ENCODE measurements at regions not wholly inside any gene's neighbourhood (a gene's known extent, or its start where the extent isn't known, plus 50 kb on each side); places are given as distances from the start of the nearest gene placed in this dataset.
A peak's percentile ranks its signal among the peaks of the same experiment; 100 is the strongest.

DNA sequence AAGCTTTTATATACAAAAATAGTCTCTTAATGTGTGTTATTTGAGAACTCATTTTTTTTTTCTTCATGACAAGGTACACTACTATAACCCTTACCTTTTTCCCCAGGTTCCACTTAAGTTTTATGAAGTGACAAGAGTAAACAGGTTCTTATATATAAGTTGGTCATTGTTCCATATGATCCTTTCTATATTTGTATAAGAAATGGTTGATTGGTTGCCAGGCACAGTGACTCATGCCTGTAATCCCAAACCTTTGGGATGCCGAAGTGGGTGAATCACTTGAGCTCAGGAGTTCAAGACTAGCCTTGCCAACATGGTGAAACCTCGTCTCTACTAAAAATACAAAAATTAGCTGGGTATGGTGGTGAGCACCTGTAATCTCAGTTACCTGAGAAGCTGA lies 108.3 kb downstream of the PCSK1 start:
- BruUV-seq (replicated peaks) = no TSS peak
- Histone ChIP-seq H3K79me2 (ENCODE audit: insufficient read depth, low read length) (no peaks in the 10 kb centered on the region), H3K9ac (ENCODE audit: low read length) (no peak overlapping the region), H3K27ac (ENCODE audit: low read depth, low read length) (no peak overlapping the region), H3K9me3 (ENCODE audit: control insufficient read depth in 1 of 2, insufficient read depth in 1 of 2, low read depth in 1 of 2, low read length in 2 of 2) (no peaks in the 10 kb centered on the region), H4K20me1 (ENCODE audit: insufficient read depth) (no peaks in the 10 kb centered on the region), H3K27me3 (ENCODE audit: insufficient read depth, low read length) (no peaks in the 10 kb centered on the region), H2AFZ (ENCODE audit: low read depth, low read length, poor library complexity, severe bottlenecking) (peak overlapping the region; percentile 26), H3K4me3 (replicated peaks in 1 of 2; ENCODE audit: low read depth in 1 of 2, low read length in 2 of 2) (no peak overlapping the region), H3K4me2 (ENCODE audit: low read length) (peak overlapping the region; percentile 56), H3K36me3 (ENCODE audit: control insufficient read depth in 1 of 2, insufficient read depth in 2 of 2, low read length in 2 of 2) (no peaks in the 10 kb centered on the region), H3K4me1 (ENCODE audit: control insufficient read depth in 1 of 2, insufficient read depth in 2 of 2, low read length in 2 of 2) (peaks cover 10 to 28% of the 10 kb centered on the region in 2 experiments), H3K9me2 (ENCODE audit: insufficient read depth) (no peaks in the 10 kb centered on the region)
- peak; percentile 56 for DNase-seq (ENCODE audit: low read depth, low spot score)
- ChIA-PET POLR2A (interaction anchor here (0.9 kb wide), 1 partner anchor 8 kb away, joined by 3 read pairs; no protein-coding TSS in a partner anchor), CTCF (interaction anchor here (1.0 to 1.6 kb wide), 2 partner anchors 11 to 466 kb away, joined by 3 to 4 read pairs; no protein-coding TSS in a partner anchor), RAD21 (ENCODE audit: low non-redundant PET in 1 of 2, low total read pairs in 2 of 2, uncharacterized antibody in 2 of 2, unreplicated experiment in 2 of 2) (no interaction called here)
- intact Hi-C loops (cut with micrococcal nuclease) = no loop called here
- ATAC-seq = peak; percentile 73
- TF ChIP-seq ZNF274 (IDR thresholded peaks at IDR 0.05; ENCODE audit: low read depth, low read length) (no peak), ELF1 (IDR thresholded peaks at IDR 0.05; ENCODE audit: borderline replicate concordance, low read depth) (no peak), EGR1 (IDR thresholded peaks at IDR 0.05; ENCODE audit: low read depth) (no peak), ZFX (IDR thresholded peaks at IDR 0.05) (no peak), CEBPB (IDR thresholded peaks at IDR 0.05; ENCODE audit: low read depth) (no peak), CBX3 (IDR thresholded peaks at IDR 0.05; ENCODE audit: low read depth) (no peak), SIN3A (IDR thresholded peaks at IDR 0.05; ENCODE audit: low read depth) (no peak), SRF (IDR thresholded peaks at IDR 0.05; ENCODE audit: low read depth) (no peak), EZH2 (IDR thresholded peaks at IDR 0.05) (no peak), JUND (IDR thresholded peaks at IDR 0.05) (peak; percentile 56), SP1 (IDR thresholded peaks at IDR 0.05; ENCODE audit: low read depth) (0 out of 2 replicates have a peak, but pooled peaks have one; percentile 19), TCF7L2 (IDR thresholded peaks at IDR 0.05; ENCODE audit: borderline replicate concordance, extremely low read depth, insufficient read depth, insufficient read length) (no peak), FOSL1 (IDR thresholded peaks at IDR 0.05; ENCODE audit: low read depth) (peak; percentile 67), POLR2AphosphoS5 (IDR thresholded peaks at IDR 0.05; ENCODE audit: low read depth, low read length) (no peak), EZH2phosphoT487 (IDR thresholded peaks at IDR 0.05; ENCODE audit: borderline replicate concordance) (no peak), POLR2A (IDR thresholded peaks at IDR 0.05; ENCODE audit: borderline replicate concordance, extremely low read depth, insufficient read depth, insufficient read length) (no peak), RAD21 (IDR thresholded peaks at IDR 0.05; ENCODE audit: low read depth) (peak; percentile 13; the same call in 1 of the 2 replicates)
- TF ChIP-seq, protein P1, sequence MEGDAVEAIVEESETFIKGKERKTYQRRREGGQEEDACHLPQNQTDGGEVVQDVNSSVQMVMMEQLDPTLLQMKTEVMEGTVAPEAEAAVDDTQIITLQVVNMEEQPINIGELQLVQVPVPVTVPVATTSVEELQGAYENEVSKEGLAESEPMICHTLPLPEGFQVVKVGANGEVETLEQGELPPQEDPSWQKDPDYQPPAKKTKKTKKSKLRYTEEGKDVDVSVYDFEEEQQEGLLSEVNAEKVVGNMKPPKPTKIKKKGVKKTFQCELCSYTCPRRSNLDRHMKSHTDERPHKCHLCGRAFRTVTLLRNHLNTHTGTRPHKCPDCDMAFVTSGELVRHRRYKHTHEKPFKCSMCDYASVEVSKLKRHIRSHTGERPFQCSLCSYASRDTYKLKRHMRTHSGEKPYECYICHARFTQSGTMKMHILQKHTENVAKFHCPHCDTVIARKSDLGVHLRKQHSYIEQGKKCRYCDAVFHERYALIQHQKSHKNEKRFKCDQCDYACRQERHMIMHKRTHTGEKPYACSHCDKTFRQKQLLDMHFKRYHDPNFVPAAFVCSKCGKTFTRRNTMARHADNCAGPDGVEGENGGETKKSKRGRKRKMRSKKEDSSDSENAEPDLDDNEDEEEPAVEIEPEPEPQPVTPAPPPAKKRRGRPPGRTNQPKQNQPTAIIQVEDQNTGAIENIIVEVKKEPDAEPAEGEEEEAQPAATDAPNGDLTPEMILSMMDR (IDR thresholded peaks at IDR 0.05 in 2 of 3, conservative IDR thresholded peaks at IDR 0.05 in 1 of 3; ENCODE audit: borderline replicate concordance in 1 of 3, insufficient read depth in 1 of 3, low read depth in 2 of 3, low read length in 2 of 3) = no peak
- TF ChIP-seq, protein P2, sequence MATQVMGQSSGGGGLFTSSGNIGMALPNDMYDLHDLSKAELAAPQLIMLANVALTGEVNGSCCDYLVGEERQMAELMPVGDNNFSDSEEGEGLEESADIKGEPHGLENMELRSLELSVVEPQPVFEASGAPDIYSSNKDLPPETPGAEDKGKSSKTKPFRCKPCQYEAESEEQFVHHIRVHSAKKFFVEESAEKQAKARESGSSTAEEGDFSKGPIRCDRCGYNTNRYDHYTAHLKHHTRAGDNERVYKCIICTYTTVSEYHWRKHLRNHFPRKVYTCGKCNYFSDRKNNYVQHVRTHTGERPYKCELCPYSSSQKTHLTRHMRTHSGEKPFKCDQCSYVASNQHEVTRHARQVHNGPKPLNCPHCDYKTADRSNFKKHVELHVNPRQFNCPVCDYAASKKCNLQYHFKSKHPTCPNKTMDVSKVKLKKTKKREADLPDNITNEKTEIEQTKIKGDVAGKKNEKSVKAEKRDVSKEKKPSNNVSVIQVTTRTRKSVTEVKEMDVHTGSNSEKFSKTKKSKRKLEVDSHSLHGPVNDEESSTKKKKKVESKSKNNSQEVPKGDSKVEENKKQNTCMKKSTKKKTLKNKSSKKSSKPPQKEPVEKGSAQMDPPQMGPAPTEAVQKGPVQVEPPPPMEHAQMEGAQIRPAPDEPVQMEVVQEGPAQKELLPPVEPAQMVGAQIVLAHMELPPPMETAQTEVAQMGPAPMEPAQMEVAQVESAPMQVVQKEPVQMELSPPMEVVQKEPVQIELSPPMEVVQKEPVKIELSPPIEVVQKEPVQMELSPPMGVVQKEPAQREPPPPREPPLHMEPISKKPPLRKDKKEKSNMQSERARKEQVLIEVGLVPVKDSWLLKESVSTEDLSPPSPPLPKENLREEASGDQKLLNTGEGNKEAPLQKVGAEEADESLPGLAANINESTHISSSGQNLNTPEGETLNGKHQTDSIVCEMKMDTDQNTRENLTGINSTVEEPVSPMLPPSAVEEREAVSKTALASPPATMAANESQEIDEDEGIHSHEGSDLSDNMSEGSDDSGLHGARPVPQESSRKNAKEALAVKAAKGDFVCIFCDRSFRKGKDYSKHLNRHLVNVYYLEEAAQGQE (IDR thresholded peaks at IDR 0.05; ENCODE audit: low read depth) = no peak
- TF ChIP-seq, protein P3, sequence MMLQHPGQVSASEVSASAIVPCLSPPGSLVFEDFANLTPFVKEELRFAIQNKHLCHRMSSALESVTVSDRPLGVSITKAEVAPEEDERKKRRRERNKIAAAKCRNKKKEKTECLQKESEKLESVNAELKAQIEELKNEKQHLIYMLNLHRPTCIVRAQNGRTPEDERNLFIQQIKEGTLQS (IDR thresholded peaks at IDR 0.05) = no peak
- TF ChIP-seq, protein P4, sequence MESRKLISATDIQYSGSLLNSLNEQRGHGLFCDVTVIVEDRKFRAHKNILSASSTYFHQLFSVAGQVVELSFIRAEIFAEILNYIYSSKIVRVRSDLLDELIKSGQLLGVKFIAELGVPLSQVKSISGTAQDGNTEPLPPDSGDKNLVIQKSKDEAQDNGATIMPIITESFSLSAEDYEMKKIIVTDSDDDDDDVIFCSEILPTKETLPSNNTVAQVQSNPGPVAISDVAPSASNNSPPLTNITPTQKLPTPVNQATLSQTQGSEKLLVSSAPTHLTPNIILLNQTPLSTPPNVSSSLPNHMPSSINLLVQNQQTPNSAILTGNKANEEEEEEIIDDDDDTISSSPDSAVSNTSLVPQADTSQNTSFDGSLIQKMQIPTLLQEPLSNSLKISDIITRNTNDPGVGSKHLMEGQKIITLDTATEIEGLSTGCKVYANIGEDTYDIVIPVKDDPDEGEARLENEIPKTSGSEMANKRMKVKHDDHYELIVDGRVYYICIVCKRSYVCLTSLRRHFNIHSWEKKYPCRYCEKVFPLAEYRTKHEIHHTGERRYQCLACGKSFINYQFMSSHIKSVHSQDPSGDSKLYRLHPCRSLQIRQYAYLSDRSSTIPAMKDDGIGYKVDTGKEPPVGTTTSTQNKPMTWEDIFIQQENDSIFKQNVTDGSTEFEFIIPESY (IDR thresholded peaks at IDR 0.05; ENCODE audit: extremely low read depth, insufficient replicate concordance, low read length) = no peak
- TF ChIP-seq, protein P5, sequence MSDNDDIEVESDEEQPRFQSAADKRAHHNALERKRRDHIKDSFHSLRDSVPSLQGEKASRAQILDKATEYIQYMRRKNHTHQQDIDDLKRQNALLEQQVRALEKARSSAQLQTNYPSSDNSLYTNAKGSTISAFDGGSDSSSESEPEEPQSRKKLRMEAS (IDR thresholded peaks at IDR 0.05) = no peak

Measured in HCT116 (cell line).